ENCODE measurements at regions not wholly inside any gene's neighbourhood (a gene's known extent, or its start where the extent isn't known, plus 50 kb on each side); places are given as distances from the start of the nearest gene placed in this dataset.

DNA sequence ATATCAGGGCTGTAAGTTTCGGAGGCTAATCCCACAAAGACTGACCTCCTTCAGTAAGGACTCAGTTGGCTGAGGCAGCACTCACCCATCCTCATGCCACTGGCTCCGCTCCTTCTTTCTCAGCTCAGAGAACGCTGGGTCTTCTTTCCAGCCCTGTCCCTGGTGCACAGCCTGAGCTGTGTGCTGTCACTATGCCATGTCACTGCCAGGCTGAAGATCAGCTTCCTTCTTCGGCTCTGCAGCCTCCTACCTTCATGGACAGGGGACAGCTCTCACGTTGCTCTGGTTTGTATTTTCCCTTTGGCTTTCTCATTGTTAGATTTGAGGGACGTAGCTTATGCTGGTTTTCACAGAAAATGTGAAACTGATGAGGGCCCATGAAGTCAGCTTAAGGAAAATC lies 437.3 kb downstream of the GLRX3 start:
- Histone ChIP-seq H3K27ac (ENCODE audit: low read length) (no peak overlapping the region), H3K4me2 (ENCODE audit: low read length) (no peak overlapping the region), H3K27me3 (ENCODE audit: low read length) (no peaks in the 10 kb centered on the region), H3F3A (ENCODE audit: low read length, unreplicated experiment) (no peaks in the 10 kb centered on the region), H3K9me2 (replicated peaks; ENCODE audit: low read length) (no peaks in the 10 kb centered on the region), H3K36me3 (ENCODE audit: low read depth, low read length) (no peaks in the 10 kb centered on the region), H3K4me3 (ENCODE audit: low read length) (no peak overlapping the region), H2AFZ (ENCODE audit: low read length) (no peak overlapping the region), H4K20me1 (ENCODE audit: low read length) (no peaks in the 10 kb centered on the region), H3K9ac (ENCODE audit: low read length) (no peak overlapping the region), H3K9me3 (ENCODE audit: low read length) (no peaks in the 10 kb centered on the region), H3K4me1 (ENCODE audit: insufficient read depth, low read length) (no peaks in the 10 kb centered on the region), H3K79me2 (ENCODE audit: low read length) (no peaks in the 10 kb centered on the region)
- CTCF ChIA-PET: no interaction called here
- BruUV-seq (replicated peaks): no TSS peak
- no peak for TF ChIP-seq EZH2 (IDR thresholded peaks at IDR 0.05; ENCODE audit: low read length, unreplicated experiment)
- TF ChIP-seq, protein P1, sequence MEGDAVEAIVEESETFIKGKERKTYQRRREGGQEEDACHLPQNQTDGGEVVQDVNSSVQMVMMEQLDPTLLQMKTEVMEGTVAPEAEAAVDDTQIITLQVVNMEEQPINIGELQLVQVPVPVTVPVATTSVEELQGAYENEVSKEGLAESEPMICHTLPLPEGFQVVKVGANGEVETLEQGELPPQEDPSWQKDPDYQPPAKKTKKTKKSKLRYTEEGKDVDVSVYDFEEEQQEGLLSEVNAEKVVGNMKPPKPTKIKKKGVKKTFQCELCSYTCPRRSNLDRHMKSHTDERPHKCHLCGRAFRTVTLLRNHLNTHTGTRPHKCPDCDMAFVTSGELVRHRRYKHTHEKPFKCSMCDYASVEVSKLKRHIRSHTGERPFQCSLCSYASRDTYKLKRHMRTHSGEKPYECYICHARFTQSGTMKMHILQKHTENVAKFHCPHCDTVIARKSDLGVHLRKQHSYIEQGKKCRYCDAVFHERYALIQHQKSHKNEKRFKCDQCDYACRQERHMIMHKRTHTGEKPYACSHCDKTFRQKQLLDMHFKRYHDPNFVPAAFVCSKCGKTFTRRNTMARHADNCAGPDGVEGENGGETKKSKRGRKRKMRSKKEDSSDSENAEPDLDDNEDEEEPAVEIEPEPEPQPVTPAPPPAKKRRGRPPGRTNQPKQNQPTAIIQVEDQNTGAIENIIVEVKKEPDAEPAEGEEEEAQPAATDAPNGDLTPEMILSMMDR (conservative IDR thresholded peaks at IDR 0.05; ENCODE audit: low read depth, low read length): no peak
- DNase-seq (no peak), ATAC-seq (no peak)
- intact Hi-C loops (cut with micrococcal nuclease): no loop called here
- POLR2A ChIA-PET (ENCODE audit: unreplicated experiment): no interaction called here

DNA sequence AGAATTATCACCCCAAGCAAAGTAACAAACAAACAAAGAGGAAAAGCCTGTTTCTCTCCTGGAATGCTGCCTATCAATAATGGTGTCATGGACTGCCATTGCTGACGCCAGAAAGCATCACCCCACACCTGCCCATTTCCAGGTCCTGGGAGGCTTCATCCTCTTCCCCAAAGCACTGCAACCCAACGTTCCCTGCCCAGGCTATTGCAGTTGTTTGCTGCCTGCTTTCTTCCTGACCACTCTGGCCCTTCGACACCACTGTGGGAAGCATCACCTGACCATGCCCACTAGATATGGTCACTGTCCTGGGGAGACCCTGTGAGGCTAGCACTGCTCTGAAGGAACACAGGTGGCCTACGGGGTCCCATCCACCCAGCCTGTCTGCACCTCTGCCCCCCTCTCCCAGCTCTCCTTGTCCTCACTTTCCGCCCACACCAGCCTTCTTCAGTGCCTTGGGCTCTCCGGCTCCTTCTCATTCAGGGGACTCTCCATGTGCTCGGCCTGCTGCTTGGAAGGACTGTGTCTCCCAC lies 439.6 kb downstream of the GLRX3 start:
- no peaks in the 10 kb centered on the region for H3K27me3 ChIP-seq (ENCODE audit: low read length)
- no peaks in the 10 kb centered on the region for H3K9me3 ChIP-seq (ENCODE audit: low read length)
- POLR2A ChIA-PET (ENCODE audit: unreplicated experiment): no interaction called here
- no peaks in the 10 kb centered on the region for H3K9me2 ChIP-seq (replicated peaks; ENCODE audit: low read length)
- no peaks in the 10 kb centered on the region for H4K20me1 ChIP-seq (ENCODE audit: low read length)
- intact Hi-C loops (cut with micrococcal nuclease): no loop called here
- H3K4me2 ChIP-seq (ENCODE audit: low read length): no peak overlapping the region
- H2AFZ ChIP-seq (ENCODE audit: low read length): no peak overlapping the region
- no TSS peak for BruUV-seq (replicated peaks)
- DNase-seq: no peak
- no peak for TF ChIP-seq EZH2phosphoT487 (IDR thresholded peaks at IDR 0.05; ENCODE audit: borderline replicate concordance, low read length)
- TF ChIP-seq, protein P1 (conservative IDR thresholded peaks at IDR 0.05; ENCODE audit: low read depth, low read length): no peak
- TF ChIP-seq EZH2 (IDR thresholded peaks at IDR 0.05; ENCODE audit: low read length, unreplicated experiment): no peak
- no peaks in the 10 kb centered on the region for H3F3A ChIP-seq (ENCODE audit: low read length, unreplicated experiment)
- H3K27ac ChIP-seq (ENCODE audit: low read length): no peak overlapping the region
- H3K4me1 ChIP-seq (ENCODE audit: insufficient read depth, low read length): no peaks in the 10 kb centered on the region
- H3K4me3 ChIP-seq (ENCODE audit: low read length): no peak overlapping the region
- H3K9ac ChIP-seq (ENCODE audit: low read length): no peak overlapping the region
- H3K79me2 ChIP-seq (ENCODE audit: low read length): no peaks in the 10 kb centered on the region
- no peaks in the 10 kb centered on the region for H3K36me3 ChIP-seq (ENCODE audit: low read depth, low read length)
- no peak for ATAC-seq
- CTCF ChIA-PET: no interaction called here

DNA sequence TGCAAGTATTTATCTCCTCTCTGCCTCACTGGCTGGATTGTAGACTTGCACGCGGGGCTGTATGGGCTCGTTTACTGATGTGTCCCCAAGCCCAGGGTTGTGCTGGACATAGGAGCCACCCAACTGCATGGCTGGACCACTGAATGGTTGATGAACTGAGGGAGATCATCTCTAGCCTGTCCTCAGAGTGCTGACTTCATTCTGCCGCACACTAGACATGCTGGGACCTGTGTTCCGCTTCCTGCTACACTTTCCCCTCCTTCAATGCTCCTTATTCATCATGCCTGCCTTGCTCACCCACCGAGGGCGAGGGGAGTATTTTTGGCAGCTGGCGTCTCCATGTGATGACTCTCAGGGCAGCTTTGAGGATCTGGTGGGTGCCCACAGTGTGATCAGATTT lies 440.2 kb downstream of the GLRX3 start:
- H3F3A ChIP-seq (ENCODE audit: low read length, unreplicated experiment): no peaks in the 10 kb centered on the region
- DNase-seq (no peak), ATAC-seq (no peak)
- no TSS peak for BruUV-seq (replicated peaks)
- no peak overlapping the region for H3K9ac ChIP-seq (ENCODE audit: low read length)
- H3K9me2 ChIP-seq (replicated peaks; ENCODE audit: low read length): no peaks in the 10 kb centered on the region
- POLR2A ChIA-PET (ENCODE audit: unreplicated experiment): no interaction called here
- H3K27me3 ChIP-seq (ENCODE audit: low read length): no peaks in the 10 kb centered on the region
- no peaks in the 10 kb centered on the region for H3K36me3 ChIP-seq (ENCODE audit: low read depth, low read length)
- intact Hi-C loops (cut with micrococcal nuclease): no loop called here
- TF ChIP-seq EZH2phosphoT487 (IDR thresholded peaks at IDR 0.05; ENCODE audit: borderline replicate concordance, low read length): no peak
- TF ChIP-seq EZH2 (IDR thresholded peaks at IDR 0.05; ENCODE audit: low read length, unreplicated experiment): no peak
- TF ChIP-seq, protein P1 (conservative IDR thresholded peaks at IDR 0.05; ENCODE audit: low read depth, low read length): no peak
- no peaks in the 10 kb centered on the region for H3K9me3 ChIP-seq (ENCODE audit: low read length)
- H3K4me2 ChIP-seq (ENCODE audit: low read length): no peak overlapping the region
- CTCF ChIA-PET: no interaction called here
- no peak overlapping the region for H3K4me3 ChIP-seq (ENCODE audit: low read length)
- no peak overlapping the region for H2AFZ ChIP-seq (ENCODE audit: low read length)
- no peak overlapping the region for H3K27ac ChIP-seq (ENCODE audit: low read length)
- no peaks in the 10 kb centered on the region for H3K4me1 ChIP-seq (ENCODE audit: insufficient read depth, low read length)
- no peaks in the 10 kb centered on the region for H4K20me1 ChIP-seq (ENCODE audit: low read length)
- no peaks in the 10 kb centered on the region for H3K79me2 ChIP-seq (ENCODE audit: low read length)
